HPDE6-E6E7 (cell line): ENCODE measurements at regions not wholly inside any gene's neighbourhood (a gene's known extent, or its start where the extent isn't known, plus 50 kb on each side); places are given as distances from the start of the nearest gene placed in this dataset.
"Not testable (repeated sequence)": the region's sequence is repeated elsewhere in the genome, so short reads cannot be mapped to it uniquely, and the experiment has no call there.

ENCODE experiments used
- DNase-seq: peaks from one replicate; pipeline ENCODE4 v3.0.0; 2011; ENCODE audit warnings: missing footprints; ENCODE audit errors: extremely low spot score

- DNase-seq = no peak
Measured at GRCh38 chr2:234861841-234862735, 89.7 kb upstream of the SH3BP4 start.

GRCh38 chr2:234859330-234859872, 92.4 kb upstream of the SH3BP4 start:
- DNase-seq = not testable (repeated sequence)

DNA sequence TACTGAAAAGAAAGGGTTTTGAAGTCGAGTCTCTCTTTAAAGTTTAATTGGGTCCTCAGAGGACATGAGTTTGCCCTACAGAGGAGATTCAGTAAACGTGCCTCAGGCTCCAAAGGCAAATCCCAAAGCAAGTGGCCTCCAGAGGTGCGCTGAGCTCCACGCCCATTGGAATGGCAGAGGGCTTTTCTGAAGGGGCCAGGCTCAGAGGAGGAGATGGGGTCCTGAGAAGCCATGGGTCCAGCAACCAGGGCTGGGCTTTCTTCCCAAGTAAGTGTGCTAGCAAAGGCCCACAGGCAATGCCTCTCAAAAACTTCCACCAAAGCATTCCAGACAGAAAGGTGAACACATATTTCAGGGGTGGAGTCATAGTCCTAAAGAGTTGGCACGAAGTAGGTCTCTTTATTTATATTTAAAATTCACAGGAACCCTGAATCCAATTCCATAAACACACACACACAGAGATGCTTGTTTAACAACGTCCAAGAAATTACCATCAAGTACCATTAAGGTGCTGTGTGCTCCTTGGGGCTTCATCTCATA, 93.0 kb upstream of the SH3BP4 start:
- DNase-seq = no peak

- DNase-seq = no peak
Measured at GRCh38 chr2:234858145-234858544, 93.7 kb upstream of the SH3BP4 start.

- DNase-seq = no peak
Measured at GRCh38 chr2:234853729-234854128, 98.1 kb upstream of the SH3BP4 start.

- DNase-seq = no peak
Measured at GRCh38 chr2:234852941-234853340, 98.9 kb upstream of the SH3BP4 start.

- DNase-seq = no peak
Measured at GRCh38 chr2:234852035-234852434, 99.8 kb upstream of the SH3BP4 start.

GRCh38 chr2:234851451-234851850, 100.4 kb upstream of the SH3BP4 start:
- no peak for DNase-seq

DNA sequence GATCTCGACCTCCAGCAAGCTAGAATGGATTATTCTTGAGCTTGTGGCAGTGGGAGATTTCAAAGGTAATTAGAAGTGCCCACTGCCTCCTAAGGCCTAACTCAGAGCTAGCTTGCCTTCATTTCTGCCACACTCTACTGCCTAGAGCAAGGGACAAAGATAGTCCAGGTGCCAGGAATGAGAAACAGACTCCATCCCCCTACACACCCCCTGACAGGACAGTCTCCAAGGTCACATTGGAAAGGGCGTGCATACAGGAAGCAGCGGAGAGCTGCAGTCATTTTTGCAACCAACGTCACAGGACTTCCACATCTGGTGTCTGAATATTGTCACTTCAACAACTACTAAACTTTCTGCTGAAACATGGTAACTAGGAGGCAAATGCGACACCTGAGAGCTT, 101.0 kb upstream of the SH3BP4 start:
- DNase-seq = no peak

DNA sequence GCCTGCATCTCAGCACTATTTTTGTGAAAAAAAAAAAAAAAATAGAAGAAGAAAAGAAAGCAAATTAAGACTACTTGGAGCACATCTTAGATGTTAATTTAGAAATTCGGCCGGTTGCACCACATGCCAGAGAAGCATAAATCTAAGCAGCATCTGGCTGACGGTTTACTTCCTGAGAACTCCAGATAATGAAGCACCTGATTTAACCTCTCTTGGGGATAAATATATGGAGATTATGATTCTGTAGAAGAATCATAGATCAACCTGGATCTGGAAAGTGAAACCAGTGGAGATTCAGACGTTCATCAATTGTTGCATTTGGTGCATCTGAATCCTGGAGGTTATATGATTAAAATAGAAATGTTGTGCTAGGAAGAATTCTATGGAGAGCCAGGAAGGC, 102.1 kb upstream of the SH3BP4 start:
- DNase-seq = no peak

- DNase-seq = no peak
Measured at GRCh38 chr2:234848578-234848977, 103.2 kb upstream of the SH3BP4 start.

DNA sequence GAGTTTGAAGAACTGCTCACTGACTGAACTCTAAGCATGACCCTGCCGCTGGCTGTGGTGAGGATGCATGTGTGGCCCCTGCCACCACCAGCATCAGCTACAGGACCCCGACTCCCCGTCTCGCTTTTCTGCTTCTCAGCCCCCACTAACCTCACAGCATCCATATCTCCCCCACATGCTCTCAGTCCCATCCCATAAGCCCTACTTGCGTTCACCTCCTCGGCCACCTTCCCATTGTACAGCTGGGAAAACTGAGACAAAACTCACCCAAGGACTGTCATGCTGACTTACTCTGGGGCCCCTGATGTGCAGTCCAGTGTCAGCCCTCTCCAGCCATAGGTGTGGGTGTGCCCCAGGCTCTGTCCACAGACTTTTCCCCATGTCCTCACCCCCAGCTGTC, 104.2 kb upstream of the SH3BP4 start:
- DNase-seq = no peak

DNA sequence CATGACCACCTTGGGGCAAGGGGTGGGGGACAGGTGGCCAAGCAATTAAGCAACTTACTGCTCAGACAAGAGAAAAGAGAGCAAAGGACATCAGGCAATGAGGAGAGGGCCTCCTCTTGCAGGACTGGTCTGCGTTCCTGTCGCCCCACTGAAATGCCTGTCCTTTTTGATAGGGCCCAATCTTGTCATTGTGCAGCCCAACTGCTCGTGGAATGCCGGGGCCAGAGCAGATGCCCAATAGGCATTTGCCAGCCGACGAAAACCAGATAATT, 104.5 kb upstream of the SH3BP4 start:
- no peak for DNase-seq

DNA sequence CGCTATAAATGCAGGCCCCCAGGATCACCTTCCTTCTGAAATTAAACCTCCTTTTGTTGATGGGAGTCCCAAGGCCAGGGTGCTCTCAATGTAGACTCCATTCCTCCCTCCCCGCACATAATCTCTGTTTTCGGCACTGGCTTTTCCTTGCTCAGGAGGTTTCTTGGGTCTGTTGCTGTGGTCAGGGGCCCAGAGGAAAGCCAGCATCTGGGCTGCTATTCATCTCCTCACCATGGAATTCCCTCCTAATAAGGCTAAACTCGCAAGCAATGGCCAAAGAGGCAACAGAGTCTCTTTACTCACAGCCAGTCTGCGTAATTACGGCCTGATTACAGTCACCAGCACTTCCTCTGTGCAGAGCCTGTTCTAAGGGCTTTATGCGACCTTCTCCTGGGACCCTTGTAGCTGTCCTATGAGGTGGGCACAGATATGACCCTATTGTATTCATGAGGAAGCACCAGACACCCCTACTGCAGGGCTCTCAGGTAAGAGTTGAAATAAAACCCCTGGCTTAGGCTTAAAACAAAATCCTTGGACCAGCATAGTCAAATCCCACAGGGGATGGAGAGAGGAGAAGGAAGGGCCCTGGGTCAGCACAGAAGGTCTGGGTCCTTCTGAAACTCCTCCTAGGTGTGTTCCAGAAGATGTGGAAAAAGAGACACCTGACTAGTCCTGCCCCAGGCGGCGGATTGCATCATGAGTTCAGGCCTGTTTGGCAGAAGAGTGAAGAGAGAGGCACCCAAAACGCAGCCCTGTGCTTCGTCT, 105.0 kb upstream of the SH3BP4 start:
- no peak for DNase-seq

- DNase-seq = no peak
Measured at GRCh38 chr2:234845602-234846590, 105.9 kb upstream of the SH3BP4 start.

GRCh38 chr2:234843411-234843810, 108.4 kb upstream of the SH3BP4 start:
- no peak for DNase-seq

DNA sequence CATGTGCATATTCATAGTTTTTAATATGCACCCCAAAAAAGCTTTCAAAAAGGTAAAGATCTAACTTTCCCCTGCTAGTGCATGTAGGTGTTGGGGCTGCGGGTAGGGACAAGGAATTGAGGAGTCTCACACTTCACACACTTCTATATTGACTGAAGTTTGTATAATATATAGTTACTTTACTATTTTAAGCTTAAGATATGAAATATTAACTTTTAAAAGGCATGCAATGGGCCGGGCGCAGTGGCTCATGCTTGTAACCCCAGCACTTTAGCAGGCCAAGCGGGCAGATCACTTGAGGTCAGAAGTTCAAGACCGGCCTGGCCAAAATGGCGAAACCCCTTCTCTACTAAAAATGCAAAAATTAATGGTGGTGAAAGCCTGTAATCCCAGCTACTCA, 109.1 kb upstream of the SH3BP4 start:
- no peak for DNase-seq

DNA sequence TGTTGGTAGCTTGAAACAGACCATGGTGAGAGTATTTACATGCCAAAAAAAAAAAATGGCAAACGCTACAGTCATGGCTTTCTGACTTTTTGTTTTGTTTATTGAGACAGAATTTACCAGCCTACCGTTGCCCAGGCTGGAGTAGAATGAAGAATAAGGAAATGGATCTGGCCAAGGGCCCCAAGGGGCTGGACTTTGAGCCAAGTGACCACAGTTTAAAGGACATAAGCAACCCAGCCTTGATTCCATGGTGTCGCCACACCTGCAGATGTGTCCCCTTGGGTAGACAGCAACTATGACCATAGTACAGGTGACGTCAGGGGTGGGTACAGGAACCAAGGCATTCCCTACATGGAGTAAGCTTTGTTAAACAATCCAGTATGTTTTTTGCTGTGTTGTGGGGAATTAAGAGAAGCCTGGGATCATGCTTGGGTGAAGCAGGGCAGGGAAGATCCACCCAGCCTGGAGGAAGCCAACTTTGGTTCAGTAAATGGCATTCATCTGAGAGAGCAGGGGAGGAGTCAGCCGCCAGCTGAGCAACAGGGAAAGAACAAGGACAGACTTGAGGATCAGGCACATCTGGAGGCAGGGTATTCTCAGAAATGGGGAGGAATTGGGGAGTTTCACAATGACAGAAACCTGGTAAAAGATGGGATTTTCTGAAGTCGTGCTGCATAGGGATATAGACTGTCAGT, 110.3 kb upstream of the SH3BP4 start:
- DNase-seq = no peak

DNA sequence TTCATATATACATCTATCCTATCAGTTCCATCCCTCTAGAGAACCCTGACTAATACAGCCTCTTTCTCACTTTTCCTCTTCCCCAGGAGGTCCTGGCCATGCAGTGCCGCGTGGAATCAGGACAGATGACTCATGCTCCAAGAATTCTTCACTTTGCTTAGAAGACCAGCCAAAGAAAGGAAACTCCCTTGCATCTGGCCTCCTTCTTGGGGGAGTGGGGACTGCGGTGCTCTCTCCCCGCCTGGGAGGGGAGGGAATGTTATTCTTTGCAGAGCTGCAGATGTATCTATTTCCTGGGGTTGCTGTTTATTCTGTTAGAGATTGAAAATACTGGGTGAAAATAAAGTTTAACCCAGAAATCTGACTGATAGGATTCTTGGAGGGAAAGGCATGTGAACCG, 111.5 kb upstream of the SH3BP4 start:
- DNase-seq = peak; percentile 35

DNA sequence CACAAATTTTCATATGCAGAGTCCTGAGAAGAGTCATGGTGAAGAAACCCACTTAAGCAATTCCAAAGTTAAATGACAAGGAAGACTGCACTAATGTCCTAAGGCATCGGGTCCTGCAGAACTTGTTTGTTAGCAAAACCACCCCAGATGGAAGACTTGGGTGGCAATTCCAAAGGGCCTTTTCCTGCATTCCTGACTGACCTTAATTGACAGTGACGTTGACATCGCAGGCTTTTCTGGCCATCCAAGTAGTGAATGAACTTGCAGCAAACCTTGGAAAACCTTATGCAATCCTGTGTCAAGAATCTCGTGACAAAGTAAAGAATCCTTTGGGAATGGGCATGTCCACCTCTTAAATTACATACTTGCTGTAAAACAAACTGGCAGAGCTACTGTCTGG, 112.5 kb upstream of the SH3BP4 start:
- no peak for DNase-seq

GRCh38 chr2:234836271-234836670, 115.5 kb upstream of the SH3BP4 start:
- no peak for DNase-seq
